A549 (cell line): ENCODE measurements at regions not wholly inside any gene's neighbourhood (a gene's known extent, or its start where the extent isn't known, plus 50 kb on each side); places are given as distances from the start of the nearest gene placed in this dataset.

Source experiments
- ATAC-seq, 2 experiments: fragments of 200-7000 bp in 1 of 2; fragments of >200 bp in 1 of 2; cut with Nextera tagmentation in 1 of 2; cut with Tn5 transposase in 1 of 2; 3 replicates each; pipeline versions ENCODE4 v1.8.0 to v1.9.1; 2018 to 2020; ENCODE audit warnings: mild to moderate bottlenecking in 1 of 2, moderate library complexity in 1 of 2
- CTCF ChIA-PET: fragments of 300-600 bp; sonication (Branson Sonifier 250); formaldehyde crosslinking; extraction: SDS; loops from one replicate; lab custom pipeline; 2021; ENCODE audit warnings: antibody characterized with exemption, inconsistent platforms; lab: Yijun Ruan, JAX
- POLR2A ChIA-PET: fragments of 350-600 bp; formaldehyde crosslinking; extraction: SDS; loops from one replicate; lab custom pipeline; 2021; ENCODE audit warnings: antibody characterized with exemption, inconsistent platforms; lab: Yijun Ruan, JAX
- DNase-seq, 2 experiments: peaks; one replicate each; pipeline versions ENCODE4 v3.0.0 to v3.0.0-alpha.2; 2011 to 2016; ENCODE audit warnings: low read depth in 1 of 2, low spot score in 1 of 2
- FAIRE-seq: peaks from 2 replicates; lab custom pipeline; 2011; peaks lifted over from hg19 to GRCh38; lab: Jason Lieb, UNC
- H3K27ac ChIP-seq, 2 experiments: fragments of >200 bp; sonication (Bioruptor Twin); formaldehyde crosslinking; 3 replicates each; pipeline ENCODE4 v1.5.1; 2016 to 2017
- H3K4me1 ChIP-seq: fragments of >200 bp; sonication (Bioruptor Twin); formaldehyde crosslinking; 3 replicates; pipeline ENCODE4 v1.6.1; 2016
- H3K4me2 ChIP-seq: fragments of >200 bp; sonication (Bioruptor Twin); formaldehyde crosslinking; 3 replicates; pipeline ENCODE4 v1.6.1; 2016
- H3K4me3 ChIP-seq: fragments of >200 bp; sonication (Bioruptor Twin); formaldehyde crosslinking; 3 replicates; pipeline ENCODE4 v1.5.1; 2016
- H3K9me3 ChIP-seq: fragments of >200 bp; sonication (Bioruptor Twin); formaldehyde crosslinking; 3 replicates; pipeline ENCODE4 v1.6.1; 2016
- ATOH8 ChIP-seq: fragments of 250-450 bp; sonication (Bioruptor Pico); IDR thresholded peaks from 2 replicates; pipeline ENCODE4 v1.5.0; 2020; ENCODE audit warnings: low read depth, mild to moderate bottlenecking, moderate library complexity
- BHLHE40 ChIP-seq: IDR thresholded peaks from 2 replicates; pipeline ENCODE4 v1.6.1; 2012; ENCODE audit warnings: low read depth, low read length, inconsistent platforms
- CBX2 ChIP-seq: fragments of 200-600 bp; sonication (generic); IDR thresholded peaks from 2 replicates; pipeline ENCODE4 v1.6.1; 2016; ENCODE audit warnings: low read depth, mild to moderate bottlenecking, borderline replicate concordance
- CEBPB ChIP-seq, 2 experiments: fragments of >200 bp in 1 of 2; sonication (Bioruptor Twin) in 1 of 2; formaldehyde crosslinking in 1 of 2; IDR thresholded peaks; 2 replicates each; pipeline ENCODE4 v1.6.1; 2012 to 2016
- CHD2 ChIP-seq: fragments of 150-350 bp; IDR thresholded peaks from 2 replicates; pipeline ENCODE4 v1.6.1; 2014; ENCODE audit warnings: low read length; ENCODE audit not compliant: partially characterized antibody
- CHD4 ChIP-seq: fragments of 200-600 bp; sonication (generic); IDR thresholded peaks from 2 replicates; pipeline ENCODE4 v1.6.1; 2016; ENCODE audit warnings: antibody characterized with exemption, mild to moderate bottlenecking, borderline replicate concordance
- E2F6 ChIP-seq: IDR thresholded peaks from 2 replicates; pipeline ENCODE4 v1.6.1; 2012; ENCODE audit warnings: low read depth, borderline replicate concordance
- EP300 ChIP-seq, 2 experiments: fragments of >200 bp; sonication (Bioruptor Twin); formaldehyde crosslinking; IDR thresholded peaks; 2 replicates in 1 of 2; 3 replicates in 1 of 2; pipeline ENCODE4 v1.6.1; 2016 to 2017
- FOSB ChIP-seq: fragments of 250-450 bp; sonication (Bioruptor Pico); IDR thresholded peaks from 2 replicates; pipeline ENCODE4 v1.5.0; 2020; ENCODE audit warnings: mild to moderate bottlenecking, moderate library complexity
- FOSL2 ChIP-seq, 2 experiments: fragments of 450-650 bp in 1 of 2; fragments of >200 bp in 1 of 2; sonication (Bioruptor Twin) in 1 of 2; formaldehyde crosslinking; IDR thresholded peaks; 2 replicates each; pipeline versions ENCODE4 v1.5.0 to v1.6.1; 2016 to 2020; ENCODE audit warnings: mild to moderate bottlenecking in 1 of 2, moderate library complexity in 1 of 2
- GATA3 ChIP-seq: IDR thresholded peaks from 2 replicates; pipeline ENCODE4 v1.6.1; 2012; ENCODE audit warnings: borderline replicate concordance
- JUN ChIP-seq, 2 experiments: fragments of >200 bp; sonication (Bioruptor Twin); formaldehyde crosslinking; IDR thresholded peaks; 2 replicates in 1 of 2; 3 replicates in 1 of 2; pipeline ENCODE4 v1.6.1; 2016 to 2017
- MAFK ChIP-seq: fragments of 450-650 bp; IDR thresholded peaks from 2 replicates; pipeline ENCODE4 v1.6.1; 2014; ENCODE audit not compliant: partially characterized antibody
- MYC ChIP-seq: IDR thresholded peaks from 2 replicates; pipeline ENCODE4 v1.6.1; 2012; ENCODE audit warnings: mild to moderate bottlenecking, inconsistent platforms, low read length, improper control_type of control experiment, borderline replicate concordance
- NPAS2 ChIP-seq: fragments of 250-450 bp; sonication (Bioruptor Pico); IDR thresholded peaks from 2 replicates; pipeline ENCODE4 v1.8.0; 2022; ENCODE audit warnings: mild to moderate bottlenecking, moderate library complexity, borderline replicate concordance
- PBX3 ChIP-seq: IDR thresholded peaks from 2 replicates; pipeline ENCODE4 v1.6.1; 2012
- PHF8 ChIP-seq: fragments of 200-600 bp; sonication (generic); IDR thresholded peaks from 2 replicates; pipeline ENCODE4 v1.6.1; 2016; ENCODE audit warnings: low read depth, mild to moderate bottlenecking, antibody characterized with exemption, moderate library complexity, borderline replicate concordance
- RAD21 ChIP-seq, 2 experiments: fragments of >200 bp in 1 of 2; sonication (Bioruptor Twin) in 1 of 2; formaldehyde crosslinking in 1 of 2; IDR thresholded peaks in 1 of 2; conservative IDR thresholded peaks in 1 of 2; 2 replicates in 1 of 2; 3 replicates in 1 of 2; pipeline ENCODE4 v1.6.1; 2012 to 2018; ENCODE audit warnings: inconsistent platforms in 1 of 2
- RCOR1 ChIP-seq: fragments of 150-350 bp; IDR thresholded peaks from 2 replicates; pipeline ENCODE4 v1.6.1; 2014; ENCODE audit warnings: antibody characterized with exemption, low read length, low read depth
- REST ChIP-seq: fragments of 200-600 bp; sonication (generic); IDR thresholded peaks from 2 replicates; pipeline ENCODE4 v1.6.1; 2016; ENCODE audit warnings: antibody characterized with exemption, mild to moderate bottlenecking, moderate library complexity
- SMC3 ChIP-seq: fragments of >200 bp; sonication (Bioruptor Twin); formaldehyde crosslinking; IDR thresholded peaks from 3 replicates; pipeline ENCODE4 v1.6.1; 2018; ENCODE audit warnings: inconsistent platforms
- SREBF2 ChIP-seq: fragments of 450-650 bp; IDR thresholded peaks from 2 replicates; pipeline ENCODE4 v1.6.1; 2014; ENCODE audit warnings: mild to moderate bottlenecking, moderate library complexity
- TP53 ChIP-seq: fragments of 250-450 bp; sonication (Bioruptor Pico); IDR thresholded peaks from 2 replicates; pipeline ENCODE4 v1.5.0; 2021; ENCODE audit warnings: mild to moderate bottlenecking, moderate library complexity
- ZC3H11A ChIP-seq: fragments of 450-650 bp; IDR thresholded peaks from 2 replicates; pipeline ENCODE4 v1.6.1; 2014; ENCODE audit warnings: antibody characterized with exemption, mild to moderate bottlenecking
- ZFP36 ChIP-seq: fragments of 450-650 bp; IDR thresholded peaks from 2 replicates; pipeline ENCODE4 v1.6.1; 2014; ENCODE audit warnings: borderline replicate concordance; ENCODE audit not compliant: partially characterized antibody
- ZNF302 ChIP-seq: fragments of 250-450 bp; sonication (Bioruptor Pico); IDR thresholded peaks from 2 replicates; pipeline ENCODE4 v1.9.0; 2021; ENCODE audit warnings: inconsistent platforms, mild to moderate bottlenecking, moderate library complexity
- ZSCAN20 ChIP-seq: fragments of 250-450 bp; sonication (Bioruptor Pico); IDR thresholded peaks from 2 replicates; pipeline ENCODE4 v1.8.0; 2022; ENCODE audit warnings: mild to moderate bottlenecking, moderate library complexity
- WGBS: methylation state at CpG from one replicate; pipeline ENCODE4 v1.1.6; 2017; ENCODE audit errors: missing lambda C conversion rate; 5-methylcytosine and 5-hydroxymethylcytosine counted together
- TF ChIP-seq, protein P1 (sequence below): fragments of >200 bp; sonication (Bioruptor Twin); formaldehyde crosslinking; IDR thresholded peaks from 3 replicates; pipeline ENCODE4 v1.6.1; 2016
- TF ChIP-seq, protein P2 (sequence below): fragments of 150-350 bp; IDR thresholded peaks from 2 replicates; pipeline ENCODE4 v1.6.1; 2014; ENCODE audit warnings: low read depth, mild to moderate bottlenecking, low read length

- no peak overlapping the region for H3K4me3 ChIP-seq
- CTCF ChIA-PET: interaction anchor here (0.6 to 2.4 kb wide), 3 partner anchors 10 to 1176 kb away, joined by 3 to 8 read pairs (median 4); no protein-coding TSS in a partner anchor
- no peak for FAIRE-seq
- peak overlapping the region; percentile 61 to 84 for H3K27ac ChIP-seq
- H3K4me1 ChIP-seq: peaks cover 52% of the 10 kb centered on the region
- TF ChIP-seq, protein P1, sequence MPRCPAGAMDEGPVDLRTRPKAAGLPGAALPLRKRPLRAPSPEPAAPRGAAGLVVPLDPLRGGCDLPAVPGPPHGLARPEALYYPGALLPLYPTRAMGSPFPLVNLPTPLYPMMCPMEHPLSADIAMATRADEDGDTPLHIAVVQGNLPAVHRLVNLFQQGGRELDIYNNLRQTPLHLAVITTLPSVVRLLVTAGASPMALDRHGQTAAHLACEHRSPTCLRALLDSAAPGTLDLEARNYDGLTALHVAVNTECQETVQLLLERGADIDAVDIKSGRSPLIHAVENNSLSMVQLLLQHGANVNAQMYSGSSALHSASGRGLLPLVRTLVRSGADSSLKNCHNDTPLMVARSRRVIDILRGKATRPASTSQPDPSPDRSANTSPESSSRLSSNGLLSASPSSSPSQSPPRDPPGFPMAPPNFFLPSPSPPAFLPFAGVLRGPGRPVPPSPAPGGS: no peak
- TF ChIP-seq GATA3 (peak; percentile 76; the same call in 1 of the 2 replicates), MAFK (peak; percentile 7), E2F6 (no peak), SMC3 (0 out of 3 replicates have a peak, but pooled peaks have one; percentile 7), ZFP36 (no peak), JUN (IDR thresholded peaks at IDR 0.05) (no peak), RCOR1 (no peak), FOSB (CRISPR knock-in tag) (no peak), ATOH8 (CRISPR knock-in tag) (no peak), CBX2 (no peak), PHF8 (no peak), NPAS2 (CRISPR knock-in tag) (no peak), RAD21 (conservative IDR thresholded peaks at IDR 0.05 in 1 of 2, IDR thresholded peaks at IDR 0.05 in 1 of 2) (peak in 1 of 2 experiments; percentile 14; a peak in 1 of 5 replicates), ZSCAN20 (CRISPR knock-in tag) (no peak), FOSL2 (IDR thresholded peaks at IDR 0.05) (no peak), FOSL2 (CRISPR knock-in tag; IDR thresholded peaks at IDR 0.05) (0 out of 2 replicates have a peak, but pooled peaks have one; percentile 15), BHLHE40 (no peak), ZC3H11A (no peak), TP53 (no peak), EP300 (IDR thresholded peaks at IDR 0.05) (no peak), PBX3 (no peak), SREBF2 (no peak)
- TF ChIP-seq, protein P2, sequence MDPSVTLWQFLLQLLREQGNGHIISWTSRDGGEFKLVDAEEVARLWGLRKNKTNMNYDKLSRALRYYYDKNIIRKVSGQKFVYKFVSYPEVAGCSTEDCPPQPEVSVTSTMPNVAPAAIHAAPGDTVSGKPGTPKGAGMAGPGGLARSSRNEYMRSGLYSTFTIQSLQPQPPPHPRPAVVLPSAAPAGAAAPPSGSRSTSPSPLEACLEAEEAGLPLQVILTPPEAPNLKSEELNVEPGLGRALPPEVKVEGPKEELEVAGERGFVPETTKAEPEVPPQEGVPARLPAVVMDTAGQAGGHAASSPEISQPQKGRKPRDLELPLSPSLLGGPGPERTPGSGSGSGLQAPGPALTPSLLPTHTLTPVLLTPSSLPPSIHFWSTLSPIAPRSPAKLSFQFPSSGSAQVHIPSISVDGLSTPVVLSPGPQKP: no peak
- POLR2A ChIA-PET: no interaction called here
- H3K4me2 ChIP-seq: peak overlapping the region; percentile 66
- no peaks in the 10 kb centered on the region for H3K9me3 ChIP-seq
- peak in 1 of 2 experiments; percentile 32; a peak in 3 of 6 replicates for ATAC-seq
- peak in 1 of 2 experiments; percentile 23 for DNase-seq
- WGBS: 31% methylated on average over 2 of the region's 2 CpGs
Measured at GRCh38 chrX:39898147-39898546, 199.6 kb downstream of the BCOR start.

DNA sequence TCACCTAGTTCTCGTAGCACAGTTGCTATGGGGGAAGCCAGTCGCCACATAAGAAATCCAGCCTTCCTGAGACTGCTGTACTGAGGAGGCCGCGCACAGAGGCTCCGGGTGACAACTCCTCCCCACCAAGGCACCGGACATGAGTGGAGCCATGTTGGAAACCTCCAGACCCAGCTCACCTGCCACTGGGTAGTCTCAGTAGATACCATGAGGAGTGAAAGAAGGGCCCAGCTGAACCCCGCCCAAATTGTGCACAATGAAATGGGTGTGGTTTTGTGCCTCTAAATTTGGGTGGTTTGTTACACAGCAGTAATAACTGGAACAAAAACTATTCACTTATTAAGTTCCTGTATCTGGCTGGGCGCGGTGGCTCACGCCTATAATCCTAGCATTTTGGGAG is 198.7 kb downstream of the BCOR start:
- FAIRE-seq (no peak), DNase-seq (no peak), ATAC-seq (no peak)
- Histone ChIP-seq H3K4me3 (no peak overlapping the region), H3K4me1 (peaks cover 61% of the 10 kb centered on the region), H3K4me2 (no peak overlapping the region; the same call in 2 of the 3 replicates), H3K9me3 (no peaks in the 10 kb centered on the region), H3K27ac (peak overlapping the region in 1 of 2 experiments; percentile 84; a peak in 3 of 6 replicates)
- POLR2A ChIA-PET: no interaction called here
- CTCF ChIA-PET: interaction anchor here (2.4 kb wide), 1 partner anchor 9 kb away, joined by 8 read pairs; no protein-coding TSS in a partner anchor
- 96% methylated on average over 5 of the region's 10 CpGs for WGBS
- TF ChIP-seq RCOR1: no peak
- no peak for TF ChIP-seq PHF8
- no peak for TF ChIP-seq CEBPB (IDR thresholded peaks at IDR 0.05)
- TF ChIP-seq CHD4: no peak
- no peak for TF ChIP-seq REST
- TF ChIP-seq EP300 (IDR thresholded peaks at IDR 0.05): no peak
- no peak for TF ChIP-seq CHD2
- TF ChIP-seq ZNF302: no peak
- no peak for TF ChIP-seq MYC
